ENCODE measurements at regions not wholly inside any gene's neighbourhood (a gene's known extent, or its start where the extent isn't known, plus 50 kb on each side); places are given as distances from the start of the nearest gene placed in this dataset.

DNA sequence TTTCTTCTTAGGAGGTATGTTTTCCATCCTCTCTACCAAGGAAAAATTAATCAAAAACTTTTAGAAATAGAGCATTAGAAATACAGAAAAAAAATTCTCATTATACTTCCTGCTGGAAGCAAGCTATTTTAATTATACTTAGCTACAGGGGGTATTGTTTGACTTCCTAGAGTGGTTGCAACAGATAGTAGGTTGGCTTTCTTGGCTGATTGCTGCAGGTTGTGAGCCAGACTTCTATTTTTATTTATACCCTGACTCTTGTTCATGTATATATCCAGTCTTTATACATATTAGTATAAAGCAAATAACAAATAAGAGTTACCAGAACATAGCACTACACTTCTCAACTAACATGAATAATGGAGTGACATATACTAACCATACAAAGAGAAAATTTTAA lies 460.8 kb upstream of the REG3G start:
- no peak for DNase-seq (ENCODE audit: low read depth)
- TF ChIP-seq, protein P1, sequence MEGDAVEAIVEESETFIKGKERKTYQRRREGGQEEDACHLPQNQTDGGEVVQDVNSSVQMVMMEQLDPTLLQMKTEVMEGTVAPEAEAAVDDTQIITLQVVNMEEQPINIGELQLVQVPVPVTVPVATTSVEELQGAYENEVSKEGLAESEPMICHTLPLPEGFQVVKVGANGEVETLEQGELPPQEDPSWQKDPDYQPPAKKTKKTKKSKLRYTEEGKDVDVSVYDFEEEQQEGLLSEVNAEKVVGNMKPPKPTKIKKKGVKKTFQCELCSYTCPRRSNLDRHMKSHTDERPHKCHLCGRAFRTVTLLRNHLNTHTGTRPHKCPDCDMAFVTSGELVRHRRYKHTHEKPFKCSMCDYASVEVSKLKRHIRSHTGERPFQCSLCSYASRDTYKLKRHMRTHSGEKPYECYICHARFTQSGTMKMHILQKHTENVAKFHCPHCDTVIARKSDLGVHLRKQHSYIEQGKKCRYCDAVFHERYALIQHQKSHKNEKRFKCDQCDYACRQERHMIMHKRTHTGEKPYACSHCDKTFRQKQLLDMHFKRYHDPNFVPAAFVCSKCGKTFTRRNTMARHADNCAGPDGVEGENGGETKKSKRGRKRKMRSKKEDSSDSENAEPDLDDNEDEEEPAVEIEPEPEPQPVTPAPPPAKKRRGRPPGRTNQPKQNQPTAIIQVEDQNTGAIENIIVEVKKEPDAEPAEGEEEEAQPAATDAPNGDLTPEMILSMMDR (conservative IDR thresholded peaks at IDR 0.05; ENCODE audit: low read depth, low read length): no peak
- no peak overlapping the region for H3K4me3 ChIP-seq (ENCODE audit: low read depth, low read length)

DNA sequence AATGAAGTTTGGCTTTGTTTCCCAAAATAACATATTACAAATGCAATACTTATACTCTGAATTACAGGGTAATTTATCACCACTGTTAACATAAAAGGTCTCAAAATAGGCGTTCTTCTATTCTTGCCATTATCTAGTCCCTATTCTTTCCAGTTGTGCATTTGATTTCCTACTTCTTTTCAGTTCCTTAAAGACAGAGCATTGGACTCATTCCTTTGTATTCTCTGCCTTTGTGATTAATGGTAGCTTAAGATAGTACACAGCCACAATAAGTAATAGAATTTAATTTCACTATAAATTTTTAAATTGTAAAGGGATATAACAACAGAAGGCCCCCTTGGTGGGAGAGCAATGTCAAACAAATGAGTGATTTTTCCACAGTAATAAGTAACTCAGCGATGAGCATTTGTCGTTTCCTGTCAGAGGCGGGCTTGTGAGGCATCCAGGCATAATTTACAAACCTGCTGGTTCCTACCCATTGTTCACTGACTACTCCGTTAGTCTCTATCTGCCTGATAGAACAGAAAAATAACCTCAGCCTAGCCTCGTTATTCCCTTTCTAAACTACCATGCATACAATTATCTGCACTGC lies 456.6 kb upstream of the REG3G start:
- DNase-seq (ENCODE audit: low read depth): no peak
- no peak overlapping the region for H3K4me3 ChIP-seq (ENCODE audit: low read depth, low read length)
- TF ChIP-seq, protein P1 (conservative IDR thresholded peaks at IDR 0.05; ENCODE audit: low read depth, low read length): no peak

DNA sequence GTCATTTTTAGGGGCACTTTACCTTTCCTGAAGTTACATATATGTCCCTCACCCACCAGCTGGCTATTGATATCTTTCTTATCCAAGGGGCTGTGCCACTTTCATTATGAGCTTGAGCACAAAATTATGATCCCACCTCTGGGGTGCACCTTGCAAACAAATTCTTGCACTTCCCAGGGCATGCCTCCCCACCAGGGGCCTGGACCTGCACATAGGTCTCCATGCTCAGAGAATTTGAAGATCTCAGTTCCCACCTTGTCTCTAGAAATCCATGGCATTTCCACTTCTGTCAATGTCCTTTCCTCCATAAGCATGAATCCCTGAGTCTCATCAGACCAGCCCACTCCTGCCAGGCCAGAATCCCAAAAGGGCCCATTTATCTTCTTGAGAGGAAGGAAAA lies 449.1 kb upstream of the REG3G start:
- TF ChIP-seq, protein P1 (conservative IDR thresholded peaks at IDR 0.05; ENCODE audit: low read depth, low read length): no peak
- no peak overlapping the region for H3K4me3 ChIP-seq (ENCODE audit: low read depth, low read length)

GRCh38 chr2:78585871-78586270 lies 439.6 kb upstream of the REG3G start:
- TF ChIP-seq, protein P1 (conservative IDR thresholded peaks at IDR 0.05; ENCODE audit: low read depth, low read length): no peak
- H3K4me3 ChIP-seq (ENCODE audit: low read depth, low read length): no peak overlapping the region
- no peak for DNase-seq (ENCODE audit: low read depth)

More for the DNA sequence above, 449.1 kb upstream of the REG3G start:
- no peak for DNase-seq (ENCODE audit: low read depth)

GRCh38 chr2:78586316-78586715 lies 439.2 kb upstream of the REG3G start:
- no peak for DNase-seq (ENCODE audit: low read depth)
- H3K4me3 ChIP-seq (ENCODE audit: low read depth, low read length): no peak overlapping the region
- TF ChIP-seq, protein P1 (conservative IDR thresholded peaks at IDR 0.05; ENCODE audit: low read depth, low read length): no peak

GRCh38 chr2:78589871-78590270 lies 435.6 kb upstream of the REG3G start:
- TF ChIP-seq, protein P1 (conservative IDR thresholded peaks at IDR 0.05; ENCODE audit: low read depth, low read length): no peak
- H3K4me3 ChIP-seq (ENCODE audit: low read depth, low read length): no peak overlapping the region
- DNase-seq (ENCODE audit: low read depth): no peak

GRCh38 chr2:78592491-78592890 lies 433.0 kb upstream of the REG3G start:
- H3K4me3 ChIP-seq (ENCODE audit: low read depth, low read length): no peak overlapping the region
- no peak for DNase-seq (ENCODE audit: low read depth)
- TF ChIP-seq, protein P1 (conservative IDR thresholded peaks at IDR 0.05; ENCODE audit: low read depth, low read length): no peak
